HG02798 (cell line): ENCODE measurements at regions not wholly inside any gene's neighbourhood (a gene's known extent, or its start where the extent isn't known, plus 50 kb on each side); places are given as distances from the start of the nearest gene placed in this dataset.

Source experiments
- ATAC-seq: cut with Tn5 transposase; IDR thresholded peaks from one replicate; pipeline ENCODE4 v1.9.1; 2021; ENCODE audit warnings: mild to moderate bottlenecking; ENCODE audit not compliant: unreplicated experiment, poor library complexity

GRCh38 chr22:47798229-47798628 lies 1035.8 kb downstream of the TBC1D22A start:
- ATAC-seq, result no peak

- no peak for ATAC-seq
These were observed 1035.0 kb downstream of the TBC1D22A start for GRCh38 chr22:47797342-47797945.

DNA sequence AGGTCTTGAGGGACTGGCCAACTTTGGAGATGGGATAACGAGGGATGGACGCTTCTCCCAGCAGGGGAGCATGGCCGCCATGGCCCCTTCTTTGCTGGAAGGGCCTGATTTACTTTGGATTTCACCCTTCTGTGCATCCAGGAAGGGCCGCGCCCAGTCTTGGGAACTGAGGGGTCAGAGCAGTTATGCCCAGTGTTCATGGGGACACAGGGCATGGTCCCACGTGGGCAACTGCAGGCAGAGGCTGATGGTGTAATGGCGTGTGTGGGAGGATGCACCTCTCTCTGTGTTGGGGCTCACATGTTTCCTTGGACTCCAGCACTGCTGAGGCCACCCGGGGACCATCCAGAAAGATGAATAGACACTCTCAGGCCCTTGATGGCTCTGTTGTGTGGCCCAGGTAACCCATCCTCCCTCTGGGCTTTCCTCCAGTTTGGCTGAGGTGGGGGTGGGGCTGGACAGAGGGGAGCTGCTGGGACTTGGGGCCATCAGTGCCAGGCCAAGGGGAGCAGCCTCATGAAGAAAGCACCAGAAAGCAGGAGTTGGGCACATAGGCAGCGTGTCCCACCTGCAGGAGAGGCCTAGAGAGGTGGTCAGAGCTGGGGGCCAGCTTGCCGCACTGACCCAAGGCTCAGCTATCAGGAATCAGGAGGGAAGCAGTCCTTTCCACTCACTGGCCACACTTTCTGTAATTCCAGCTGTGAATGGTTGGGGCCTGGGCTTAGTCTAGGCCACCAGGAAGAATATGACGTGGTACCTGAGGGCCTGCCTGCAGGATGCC lies 1033.9 kb downstream of the TBC1D22A start:
- no peak for ATAC-seq

GRCh38 chr22:47795477-47796127 lies 1033.2 kb downstream of the TBC1D22A start:
- ATAC-seq, result no peak

DNA sequence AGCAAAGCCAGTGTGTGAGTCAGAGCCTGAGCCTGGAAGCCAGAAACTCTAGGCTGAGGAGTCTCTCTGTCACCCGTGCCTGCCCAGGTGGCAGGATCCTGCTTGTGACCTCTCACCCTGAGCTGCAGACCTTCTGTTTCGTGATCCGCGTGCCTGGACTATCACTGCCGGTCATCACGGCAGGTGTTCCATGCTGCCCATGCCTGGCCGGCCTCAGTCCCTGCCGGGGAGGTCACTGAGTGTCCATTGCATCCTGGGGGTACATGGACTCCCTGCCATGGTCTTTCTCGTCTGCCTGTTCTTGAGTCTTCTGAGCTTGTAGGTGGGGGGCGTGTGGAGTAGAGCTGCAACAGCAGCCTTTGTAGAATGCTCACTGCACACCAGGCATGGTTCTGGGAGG lies 1032.4 kb downstream of the TBC1D22A start:
- ATAC-seq, result no peak

DNA sequence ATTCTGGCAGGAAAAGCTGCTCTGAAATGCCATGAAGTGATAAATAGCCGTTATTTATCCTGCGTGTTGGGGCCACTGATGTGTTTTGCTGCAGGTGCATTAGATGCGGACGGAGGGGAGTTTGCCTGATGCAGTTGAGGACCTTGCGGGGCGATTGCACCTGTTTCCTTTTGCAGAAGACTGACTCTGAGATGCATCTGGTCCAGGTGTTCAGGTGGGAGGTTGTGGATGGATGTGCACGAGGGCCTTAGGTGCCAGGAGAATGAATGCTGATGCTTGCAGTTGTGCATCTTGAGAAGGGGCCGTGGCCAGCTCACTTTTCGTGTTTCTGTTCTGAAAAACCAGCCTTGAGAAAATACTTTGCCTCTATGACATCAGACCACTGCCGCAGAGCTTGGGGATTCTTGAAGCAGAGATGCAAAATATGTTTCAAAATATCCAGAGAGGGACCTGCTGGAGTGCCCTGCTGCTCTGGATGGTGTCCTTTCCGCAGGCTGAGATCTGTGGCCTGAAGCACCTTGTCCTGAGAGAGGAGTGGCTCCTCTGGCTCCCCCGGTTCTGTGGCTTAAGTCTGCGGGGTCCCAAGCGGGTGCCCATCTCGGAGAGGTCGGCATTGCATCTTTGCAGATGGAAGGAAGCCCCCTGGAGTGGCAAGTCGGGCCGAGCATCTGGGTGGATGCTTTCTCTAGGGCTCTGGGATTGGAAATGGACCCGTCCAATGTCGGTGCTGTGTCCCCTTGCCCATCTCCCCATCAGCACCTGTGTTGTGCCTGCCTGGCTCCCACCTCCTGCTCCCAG lies 1031.1 kb downstream of the TBC1D22A start:
- ATAC-seq, result no peak

DNA sequence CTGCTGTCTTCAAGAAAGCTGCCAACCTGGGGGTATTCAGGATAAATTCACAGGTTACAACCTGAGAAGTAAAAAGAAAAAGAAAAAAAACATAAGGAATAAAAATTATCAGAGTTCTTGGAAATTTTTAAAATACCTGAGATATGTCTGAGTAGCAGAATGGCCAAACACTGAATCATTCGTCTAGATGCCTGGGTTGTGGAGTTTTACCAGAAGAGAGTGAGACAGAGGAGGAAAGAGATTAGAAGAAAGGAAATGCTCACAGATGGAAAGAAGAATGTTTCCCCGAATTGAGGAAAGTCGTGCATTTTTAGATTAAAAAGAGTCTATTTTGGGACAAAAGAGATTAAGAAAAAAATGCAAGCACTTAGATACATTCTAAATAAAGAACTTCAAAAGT lies 1026.7 kb downstream of the TBC1D22A start:
- no peak for ATAC-seq

GRCh38 chr22:47788461-47788860 lies 1026.0 kb downstream of the TBC1D22A start:
- ATAC-seq, result no peak

DNA sequence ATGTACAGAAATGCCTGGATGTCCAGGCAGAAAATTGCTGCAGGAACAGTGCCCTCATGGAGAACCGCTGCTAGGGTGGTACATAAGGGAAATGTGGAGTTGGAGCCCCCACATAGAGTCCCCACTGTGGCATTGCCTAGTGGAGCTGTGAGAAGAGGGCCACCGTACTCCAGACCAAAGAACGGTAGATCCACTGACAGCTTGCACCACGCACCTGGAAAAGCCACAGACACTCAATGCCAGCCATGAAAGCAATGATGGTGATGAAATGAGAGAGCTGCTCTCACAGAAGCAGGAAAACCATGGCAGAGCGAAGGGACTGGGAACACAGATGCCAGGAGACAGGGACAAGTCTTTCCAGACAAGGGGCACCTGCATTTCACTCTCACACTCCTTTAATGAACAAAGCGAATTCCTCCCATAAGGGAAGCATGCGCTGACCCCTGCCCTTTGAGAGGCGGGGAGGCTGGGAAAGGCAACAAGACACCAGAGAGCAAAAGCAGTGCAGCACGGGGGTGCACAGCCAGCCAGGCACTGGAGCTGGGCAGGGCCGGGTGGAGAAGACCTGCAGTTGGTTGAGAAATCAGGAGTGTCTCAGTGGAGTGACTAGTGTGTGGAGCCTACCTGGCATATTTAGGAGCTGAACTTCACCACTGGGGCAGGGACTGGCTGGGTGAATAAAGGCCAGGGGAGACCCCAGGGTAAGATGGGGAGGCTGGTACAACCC lies 1025.2 kb downstream of the TBC1D22A start:
- no peak for ATAC-seq

GRCh38 chr22:47786650-47787290 lies 1024.3 kb downstream of the TBC1D22A start:
- ATAC-seq, result no peak

DNA sequence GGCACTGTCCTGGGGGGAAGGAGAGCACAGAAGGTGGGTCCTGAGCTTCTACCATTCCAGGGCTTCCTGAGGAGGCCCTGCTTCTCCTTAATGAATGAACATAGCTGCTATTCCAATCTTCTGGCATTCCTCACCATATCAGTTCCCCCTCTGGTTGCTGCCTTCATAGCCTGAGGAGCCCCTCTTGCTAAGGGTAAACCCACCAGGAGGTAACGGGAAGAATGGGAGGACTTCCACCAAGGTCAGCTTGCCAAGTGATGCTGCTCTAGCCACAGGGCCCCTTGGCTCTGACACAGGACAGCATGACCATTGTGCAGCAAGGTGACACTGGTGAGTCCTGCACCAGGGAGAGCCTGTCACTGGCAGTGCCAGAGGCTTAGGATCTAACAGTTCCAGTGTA lies 1022.5 kb downstream of the TBC1D22A start:
- no peak for ATAC-seq

- no peak for ATAC-seq
These were observed 1022.0 kb downstream of the TBC1D22A start for GRCh38 chr22:47784367-47784983.

- ATAC-seq, result no peak
These were observed 1021.2 kb downstream of the TBC1D22A start for GRCh38 chr22:47783433-47784366.

GRCh38 chr22:47782328-47783075 lies 1020.1 kb downstream of the TBC1D22A start:
- no peak for ATAC-seq

- no peak for ATAC-seq
These were observed 1019.1 kb downstream of the TBC1D22A start for GRCh38 chr22:47781427-47782111.

GRCh38 chr22:47781024-47781423 lies 1018.6 kb downstream of the TBC1D22A start:
- ATAC-seq, result no peak
